ENCODE measurements at regions not wholly inside any gene's neighbourhood (a gene's known extent, or its start where the extent isn't known, plus 50 kb on each side); places are given as distances from the start of the nearest gene placed in this dataset.

- no peak for DNase-seq (ENCODE audit: low read depth in 2 of 2)
Observed at GRCh38 chr7:36006636-36007229, 146.3 kb upstream of the EEPD1 start.

- no peak for DNase-seq (ENCODE audit: low read depth in 2 of 2)
Observed at GRCh38 chr7:36010656-36011587, 142.1 kb upstream of the EEPD1 start.

- DNase-seq (ENCODE audit: low read depth in 2 of 2) = no peak
Observed at GRCh38 chr7:36011588-36011965, 141.5 kb upstream of the EEPD1 start.

- DNase-seq (ENCODE audit: low read depth in 2 of 2) = no peak
Observed at GRCh38 chr7:36013246-36014014, 139.6 kb upstream of the EEPD1 start.

- DNase-seq (ENCODE audit: low read depth in 2 of 2) = no peak
Observed at GRCh38 chr7:36014961-36015360, 138.1 kb upstream of the EEPD1 start.

GRCh38 chr7:36015733-36016132 is 137.3 kb upstream of the EEPD1 start:
- DNase-seq (ENCODE audit: low read depth in 2 of 2) = no peak

- DNase-seq (ENCODE audit: low read depth in 2 of 2) = no peak
Observed at GRCh38 chr7:36016648-36017047, 136.4 kb upstream of the EEPD1 start.

- no peak for DNase-seq (ENCODE audit: low read depth in 2 of 2)
Observed at GRCh38 chr7:36017111-36017510, 135.9 kb upstream of the EEPD1 start.

GRCh38 chr7:36018816-36019484 is 134.1 kb upstream of the EEPD1 start:
- DNase-seq (ENCODE audit: low read depth in 2 of 2) = no peak

- no peak for DNase-seq (ENCODE audit: low read depth in 2 of 2)
Observed at GRCh38 chr7:36019538-36019937, 133.5 kb upstream of the EEPD1 start.

GRCh38 chr7:36019980-36020379 is 133.1 kb upstream of the EEPD1 start:
- no peak for DNase-seq (ENCODE audit: low read depth in 2 of 2)

- DNase-seq (ENCODE audit: low read depth in 2 of 2) = no peak
Observed at GRCh38 chr7:36021367-36021766, 131.7 kb upstream of the EEPD1 start.

- DNase-seq (ENCODE audit: low read depth in 2 of 2) = no peak
Observed at GRCh38 chr7:36021917-36022550, 131.0 kb upstream of the EEPD1 start.

GRCh38 chr7:36023033-36023560 is 130.0 kb upstream of the EEPD1 start:
- no peak for DNase-seq (ENCODE audit: low read depth in 2 of 2)

- DNase-seq (ENCODE audit: low read depth in 2 of 2) = no peak
Observed at GRCh38 chr7:36025190-36025589, 127.9 kb upstream of the EEPD1 start.

- no peak for DNase-seq (ENCODE audit: low read depth in 2 of 2)
Observed at GRCh38 chr7:36029311-36029710, 123.7 kb upstream of the EEPD1 start.

- DNase-seq (ENCODE audit: low read depth in 2 of 2) = no peak
Observed at GRCh38 chr7:36029853-36030515, 123.1 kb upstream of the EEPD1 start.

- DNase-seq (ENCODE audit: low read depth in 2 of 2) = no peak
Observed at GRCh38 chr7:36032361-36032818, 120.7 kb upstream of the EEPD1 start.

GRCh38 chr7:36034020-36034419 is 119.0 kb upstream of the EEPD1 start:
- DNase-seq (ENCODE audit: low read depth in 2 of 2) = no peak

- no peak for DNase-seq (ENCODE audit: low read depth in 2 of 2)
Observed at GRCh38 chr7:36035186-36035585, 117.9 kb upstream of the EEPD1 start.

GRCh38 chr7:36036590-36036989 is 116.5 kb upstream of the EEPD1 start:
- no peak for DNase-seq (ENCODE audit: low read depth in 2 of 2)

Measured in stimulated activated CD4-positive, alpha-beta T cell treated with anti-CD3 and anti-CD28 coated beads, Interleukin-4, amount 100 ng/mL, for 48 hours (primary cell).